HCT116 (cell line): ENCODE measurements at regions not wholly inside any gene's neighbourhood (a gene's known extent, or its start where the extent isn't known, plus 50 kb on each side); places are given as distances from the start of the nearest gene placed in this dataset.
A peak's percentile ranks its signal among the peaks of the same experiment; 100 is the strongest.

Experiments used
- ATAC-seq: fragments of 200-7000 bp; cut with Tn5 transposase; 2 replicates; pipeline ENCODE4 v1.9.1; 2020; ENCODE audit warnings: mild to moderate bottlenecking, moderate library complexity
- BruUV-seq: library from RNA; stranded (reverse); fragments of 400-500 nt; replicated peaks from 2 replicates; lab custom pipeline; 2021; lab: Mats Ljungman, UMichigan
- CTCF ChIA-PET: fragments of 300-600 bp; sonication (Branson Sonifier 250); formaldehyde crosslinking; loops from one replicate; lab custom pipeline; 2021; ENCODE audit warnings: antibody characterized with exemption; lab: Charles Lee
- POLR2A ChIA-PET: fragments of 300-600, 350-600 bp; sonication (Branson Sonifier 250); formaldehyde crosslinking; loops from one replicate; lab custom pipeline; 2021; ENCODE audit warnings: antibody characterized with exemption; lab: Charles Lee
- RAD21 ChIA-PET, 2 experiments: fragments of 300-600 bp; sonication (Branson Sonifier 250); formaldehyde crosslinking; loops; one replicate each; lab custom pipeline; 2023; ENCODE audit warnings: low total read pairs in 2 of 2; ENCODE audit not compliant: uncharacterized antibody in 2 of 2, unreplicated experiment in 2 of 2, low non-redundant PET in 1 of 2; lab: Charles Lee
- DNase-seq: peaks from one replicate; pipeline ENCODE4 v3.0.0-alpha.2; 2010; ENCODE audit warnings: low read depth, low spot score
- H2AFZ ChIP-seq: fragments of 200-600 bp; shearing (Covaris generic), sonication (generic); 2 replicates; pipeline ENCODE4 v1.6.1; 2017; ENCODE audit warnings: low read depth, mixed run types, mixed read lengths, antibody characterized with exemption, low read length; ENCODE audit not compliant: poor library complexity, severe bottlenecking
- H3K27ac ChIP-seq: 2 replicates; pipeline ENCODE4 v1.5.1; 2012; ENCODE audit warnings: low read depth, low read length
- H3K27me3 ChIP-seq: fragments of 200-600 bp; sonication (generic); 2 replicates; pipeline ENCODE4 v1.6.1; 2016; ENCODE audit warnings: mixed run types, low read length, mixed read lengths; ENCODE audit not compliant: insufficient read depth
- H3K36me3 ChIP-seq, 2 experiments: fragments of 200-500 bp in 1 of 2; fragments of 200-600 bp in 1 of 2; sonication (Bioruptor generic) in 1 of 2; sonication (generic) in 1 of 2; 2 replicates each; pipeline versions ENCODE4 v1.5.1 to v1.6.1; 2014 to 2016; ENCODE audit warnings: low read length in 2 of 2, inconsistent platforms in 1 of 2, mixed read lengths in 1 of 2, mixed run types in 1 of 2; ENCODE audit not compliant: insufficient read depth in 2 of 2, control insufficient read depth in 1 of 2
- H3K4me1 ChIP-seq, 2 experiments: fragments of 200-600 bp in 1 of 2; sonication (generic) in 1 of 2; 2 replicates each; pipeline versions ENCODE4 v1.5.1 to v1.6.1; 2012 to 2017; ENCODE audit warnings: low read length in 2 of 2, inconsistent platforms in 1 of 2, mild to moderate bottlenecking in 1 of 2, mixed read lengths in 1 of 2, mixed run types in 1 of 2, moderate library complexity in 1 of 2; ENCODE audit not compliant: insufficient read depth in 2 of 2, control insufficient read depth in 1 of 2
- H3K4me2 ChIP-seq: fragments of 200-600 bp; sonication (generic); 2 replicates; pipeline ENCODE4 v1.6.1; 2017; ENCODE audit warnings: mixed run types, low read length, mixed read lengths
- H3K4me3 ChIP-seq, 2 experiments: fragments of 200-600 bp in 1 of 2; sonication (generic) in 1 of 2; replicated peaks in 1 of 2; 2 replicates each; pipeline ENCODE4 v1.5.1; 2011 to 2016; ENCODE audit warnings: low read length in 2 of 2, control low read depth in 1 of 2, low read depth in 1 of 2, mild to moderate bottlenecking in 1 of 2, mixed read lengths in 1 of 2, mixed run types in 1 of 2
- H3K79me2 ChIP-seq: fragments of 200-600 bp; sonication (generic); 2 replicates; pipeline ENCODE4 v1.6.1; 2017; ENCODE audit warnings: mild to moderate bottlenecking, mixed run types, low read length, moderate library complexity, mixed read lengths; ENCODE audit not compliant: insufficient read depth
- H3K9ac ChIP-seq: fragments of 200-600 bp; sonication (generic); 2 replicates; pipeline ENCODE4 v1.6.1; 2016; ENCODE audit warnings: low read length, mixed read lengths
- H3K9me2 ChIP-seq: fragments of 200-600 bp; sonication (generic), shearing (Covaris generic); 2 replicates; pipeline ENCODE4 v1.6.1; 2017; ENCODE audit warnings: mixed run types, mild to moderate bottlenecking, moderate library complexity; ENCODE audit not compliant: insufficient read depth
- H3K9me3 ChIP-seq, 2 experiments: fragments of 200-500 bp in 1 of 2; fragments of 200-600 bp in 1 of 2; sonication (Bioruptor generic) in 1 of 2; sonication (generic) in 1 of 2; 2 replicates each; pipeline ENCODE4 v1.6.1; 2014 to 2017; ENCODE audit warnings: low read length in 2 of 2, mixed read lengths in 2 of 2, inconsistent platforms in 1 of 2, low read depth in 1 of 2, mild to moderate bottlenecking in 1 of 2, mixed run types in 1 of 2, moderate library complexity in 1 of 2; ENCODE audit not compliant: control insufficient read depth in 1 of 2, insufficient read depth in 1 of 2
- H4K20me1 ChIP-seq: fragments of 200-600 bp; sonication (generic), shearing (Covaris generic); 2 replicates; pipeline ENCODE4 v1.6.1; 2017; ENCODE audit warnings: mixed run types, mild to moderate bottlenecking, moderate library complexity; ENCODE audit not compliant: insufficient read depth
- ATF3 ChIP-seq: IDR thresholded peaks from 2 replicates; pipeline ENCODE4 v1.6.1; 2012
- CBX3 ChIP-seq: IDR thresholded peaks from 2 replicates; pipeline ENCODE4 v1.6.1; 2012; ENCODE audit warnings: low read depth
- CEBPB ChIP-seq: IDR thresholded peaks from 2 replicates; pipeline ENCODE4 v1.6.1; 2012; ENCODE audit warnings: low read depth
- EGR1 ChIP-seq: IDR thresholded peaks from 2 replicates; pipeline ENCODE4 v1.6.1; 2012; ENCODE audit warnings: low read depth
- ELF1 ChIP-seq: IDR thresholded peaks from 2 replicates; pipeline ENCODE4 v1.6.1; 2012; ENCODE audit warnings: low read depth, borderline replicate concordance
- EZH2 ChIP-seq: fragments of 200-600 bp; sonication (generic); IDR thresholded peaks from 2 replicates; pipeline ENCODE4 v1.6.1; 2017; ENCODE audit warnings: antibody characterized with exemption, mixed run types
- EZH2phosphoT487 ChIP-seq: fragments of 200-600 bp; IDR thresholded peaks from 2 replicates; pipeline ENCODE4 v1.6.1; 2018; ENCODE audit warnings: antibody characterized with exemption, borderline replicate concordance
- FOSL1 ChIP-seq: IDR thresholded peaks from 2 replicates; pipeline ENCODE4 v1.6.1; 2012; ENCODE audit warnings: low read depth
- JUND ChIP-seq: IDR thresholded peaks from 2 replicates; pipeline ENCODE4 v1.6.1; 2012
- MAX ChIP-seq: IDR thresholded peaks from 2 replicates; pipeline ENCODE4 v1.6.1; 2012
- POLR2A ChIP-seq: IDR thresholded peaks from 2 replicates; pipeline ENCODE4 v1.7.0; 2011; ENCODE audit warnings: borderline replicate concordance; ENCODE audit not compliant: insufficient read depth, insufficient read length; ENCODE audit errors: extremely low read depth
- POLR2AphosphoS5 ChIP-seq: IDR thresholded peaks from 2 replicates; pipeline ENCODE4 v1.6.1; 2011; ENCODE audit warnings: mild to moderate bottlenecking, low read depth, low read length, moderate library complexity
- RAD21 ChIP-seq: IDR thresholded peaks from 2 replicates; pipeline ENCODE4 v1.6.1; 2012; ENCODE audit warnings: low read depth, mild to moderate bottlenecking
- REST ChIP-seq: IDR thresholded peaks from 2 replicates; pipeline ENCODE4 v1.6.1; 2012; ENCODE audit warnings: low read depth
- SP1 ChIP-seq: IDR thresholded peaks from 2 replicates; pipeline ENCODE4 v1.6.1; 2012; ENCODE audit warnings: low read depth
- SRF ChIP-seq: IDR thresholded peaks from 2 replicates; pipeline ENCODE4 v1.6.1; 2012; ENCODE audit warnings: low read depth
- TCF7L2 ChIP-seq: IDR thresholded peaks from 2 replicates; pipeline ENCODE4 v1.7.0; 2011; ENCODE audit warnings: borderline replicate concordance, inconsistent platforms; ENCODE audit not compliant: insufficient read depth, insufficient read length; ENCODE audit errors: extremely low read depth
- YY1 ChIP-seq: IDR thresholded peaks from 2 replicates; pipeline ENCODE4 v1.6.1; 2011; ENCODE audit warnings: low read length, low read depth, moderate library complexity, mild to moderate bottlenecking; ENCODE audit not compliant: insufficient replicate concordance; ENCODE audit errors: extremely low read depth
- ZFX ChIP-seq: fragments of 450-650 bp; IDR thresholded peaks from 2 replicates; pipeline ENCODE4 v1.6.1; 2017
- intact Hi-C: fragments of 100-400 bp; cut with micrococcal nuclease; formaldehyde crosslinking; loops from 2 replicates; pipeline ENCODE4 v1.10.0; 2022

DNA sequence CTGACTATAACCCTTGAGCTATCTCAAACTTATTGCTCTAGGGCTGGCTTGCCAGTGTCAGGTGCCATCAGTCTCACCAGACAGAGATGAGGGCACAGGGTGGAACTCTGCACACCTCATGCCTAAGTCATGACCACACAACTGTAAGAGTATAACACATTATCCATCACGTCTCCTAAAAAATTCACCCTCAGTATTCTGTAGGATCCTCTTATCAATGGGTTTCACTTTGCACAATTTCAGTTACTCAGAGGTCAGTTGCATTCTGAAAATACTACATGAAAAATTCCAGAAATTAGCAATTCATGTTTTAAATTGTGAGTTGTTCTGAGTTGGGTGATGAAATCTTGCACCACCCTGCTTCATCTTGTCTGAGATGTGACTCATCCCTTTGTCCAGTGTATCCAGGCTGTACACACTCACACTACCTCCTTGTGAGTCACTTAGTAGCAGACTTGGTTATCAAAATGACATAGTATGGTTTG, 690.9 kb upstream of the CDH18 start:
- Histone ChIP-seq H2AFZ (no peak overlapping the region), H3K4me3 (no peak overlapping the region), H3K36me3 (no peaks in the 10 kb centered on the region), H3K4me2 (no peak overlapping the region), H3K9ac (no peak overlapping the region), H3K27me3 (no peaks in the 10 kb centered on the region), H3K4me1 (no peaks in the 10 kb centered on the region), H3K9me3 (peaks cover 21 to 38% of the 10 kb centered on the region in 2 experiments; a peak in 2 of 4 replicates), H3K79me2 (no peaks in the 10 kb centered on the region), H4K20me1 (no peaks in the 10 kb centered on the region), H3K9me2 (no peaks in the 10 kb centered on the region), H3K27ac (no peak overlapping the region)
- no peak for TF ChIP-seq CBX3
- TF ChIP-seq TCF7L2 = peak; percentile 26
- ChIA-PET CTCF (no interaction called here), POLR2A (no interaction called here), RAD21 (no interaction called here)
- DNase-seq (no peak), ATAC-seq (no peak)
- no TSS peak for BruUV-seq
- intact Hi-C loops = no loop called here

DNA sequence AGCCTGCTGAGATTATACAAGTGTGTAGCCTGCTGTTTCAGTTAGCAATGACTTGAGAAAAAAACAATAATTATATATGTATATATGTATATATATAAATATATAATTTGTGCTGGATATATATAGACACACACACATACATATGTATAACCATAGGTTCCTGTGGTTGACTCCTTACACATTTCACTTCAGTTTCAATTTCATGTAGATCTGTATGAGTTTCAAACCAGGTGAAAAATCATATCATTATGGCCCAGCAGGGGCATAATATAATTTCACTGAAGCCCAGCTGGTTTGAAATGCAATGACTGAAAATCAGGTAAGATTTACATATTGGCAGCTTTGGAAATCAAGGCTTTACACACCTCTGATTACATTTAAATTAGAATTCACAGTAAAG, 690.4 kb upstream of the CDH18 start:
- POLR2A ChIA-PET = no interaction called here
- no peak for DNase-seq
- H3K36me3 ChIP-seq = no peaks in the 10 kb centered on the region
- TF ChIP-seq SRF (no peak), ATF3 (no peak), CEBPB (no peak), ZFX (no peak), RAD21 (no peak), SP1 (no peak), FOSL1 (no peak), EGR1 (no peak), TCF7L2 (no peak), JUND (no peak), POLR2AphosphoS5 (no peak), EZH2 (no peak), ELF1 (no peak), REST (no peak), MAX (no peak), YY1 (no peak), POLR2A (no peak), EZH2phosphoT487 (no peak)
- TF ChIP-seq, all 23 proteins: peak for 0
- CTCF ChIA-PET = no interaction called here
- RAD21 ChIA-PET = no interaction called here
- no peaks in the 10 kb centered on the region for H3K4me1 ChIP-seq
- H3K4me3 ChIP-seq = no peak overlapping the region
- BruUV-seq = no TSS peak
- no peak overlapping the region for H3K9ac ChIP-seq
- ATAC-seq = no peak
- no peak overlapping the region for H3K4me2 ChIP-seq
- no peak overlapping the region for H3K27ac ChIP-seq
- H3K27me3 ChIP-seq = no peaks in the 10 kb centered on the region
- H4K20me1 ChIP-seq = no peaks in the 10 kb centered on the region
- H3K9me3 ChIP-seq = peaks cover 21 to 38% of the 10 kb centered on the region in 2 experiments; a peak in 2 of 4 replicates
- H3K79me2 ChIP-seq = no peaks in the 10 kb centered on the region
- H2AFZ ChIP-seq = no peak overlapping the region
- H3K9me2 ChIP-seq = no peaks in the 10 kb centered on the region
- intact Hi-C loops = no loop called here
